IPS-20b (cell line): ENCODE measurements at regions not wholly inside any gene's neighbourhood (a gene's known extent, or its start where the extent isn't known, plus 50 kb on each side); places are given as distances from the start of the nearest gene placed in this dataset.

Experiments
- H3K27ac ChIP-seq: one replicate; pipeline ENCODE4 v1.5.1; 2013; ENCODE audit warnings: low read length
- H3K27me3 ChIP-seq: 2 replicates; pipeline ENCODE4 v1.6.1; 2013; ENCODE audit warnings: mild to moderate bottlenecking, low read length, inconsistent platforms; ENCODE audit not compliant: insufficient read depth
- H3K36me3 ChIP-seq: 2 replicates; pipeline ENCODE4 v1.6.1; 2013; ENCODE audit warnings: low read depth, mild to moderate bottlenecking, inconsistent platforms, low read length, moderate library complexity; ENCODE audit not compliant: insufficient read depth
- H3K4me1 ChIP-seq: 2 replicates; pipeline ENCODE4 v1.6.1; 2013; ENCODE audit warnings: mild to moderate bottlenecking, control low read depth, inconsistent platforms, low read length, moderate library complexity; ENCODE audit not compliant: insufficient read depth
- H3K4me3 ChIP-seq: 2 replicates; pipeline ENCODE4 v1.5.1; 2013; ENCODE audit warnings: mild to moderate bottlenecking, low read length, inconsistent platforms
- H3K9ac ChIP-seq: 2 replicates; pipeline ENCODE4 v1.6.1; 2013; ENCODE audit warnings: low read depth, mild to moderate bottlenecking, inconsistent platforms, low read length, moderate library complexity
- H3K9me3 ChIP-seq: 2 replicates; pipeline ENCODE4 v1.6.1; 2013; ENCODE audit warnings: mild to moderate bottlenecking, low read depth, low read length, inconsistent platforms; ENCODE audit not compliant: insufficient read depth

GRCh38 chr15:70407336-70407670 is 309.6 kb upstream of the TLE3 start:
- H3K4me3 ChIP-seq, result no peak overlapping the region
- peaks cover 6% of the 10 kb centered on the region for H3K9me3 ChIP-seq
- H3K9ac ChIP-seq, result no peak overlapping the region
- peaks cover 4% of the 10 kb centered on the region for H3K4me1 ChIP-seq
- no peaks in the 10 kb centered on the region for H3K27me3 ChIP-seq
- H3K36me3 ChIP-seq, result no peaks in the 10 kb centered on the region
- H3K27ac ChIP-seq, result no peak overlapping the region

DNA sequence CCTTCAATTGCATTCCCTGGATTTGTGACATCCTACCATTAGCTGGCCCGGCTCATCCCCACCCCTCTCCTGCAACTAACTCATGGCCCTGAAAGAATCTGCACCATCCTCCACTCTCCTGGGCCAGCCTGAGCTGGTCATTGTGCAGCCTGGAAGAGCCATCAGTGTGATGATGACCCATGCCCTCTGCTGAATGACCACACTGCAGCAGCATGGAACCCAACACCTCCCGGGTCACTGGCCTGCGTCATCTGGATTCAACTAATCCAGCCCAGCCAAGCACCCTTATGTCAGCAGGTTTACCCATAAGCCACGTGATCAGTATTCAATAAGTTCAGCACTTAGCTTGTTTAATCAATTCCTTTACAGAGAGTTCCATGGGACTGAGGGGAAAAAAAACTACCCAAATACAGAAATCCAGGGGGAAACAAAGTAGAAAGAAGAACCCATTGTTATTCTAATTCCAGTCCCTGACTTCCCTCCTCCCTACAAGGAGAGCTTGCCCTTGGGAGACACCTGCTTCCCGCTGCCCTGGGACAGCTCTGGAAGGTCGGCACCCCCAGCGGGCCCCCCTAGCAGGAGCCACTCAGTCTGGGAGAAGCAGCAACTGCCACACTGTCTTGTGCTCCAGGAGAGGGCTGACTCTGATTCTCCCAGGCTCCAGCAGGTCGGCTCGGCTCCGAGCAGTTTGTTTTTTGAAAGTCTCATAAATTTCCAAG is 309.1 kb upstream of the TLE3 start:
- peaks cover 6% of the 10 kb centered on the region for H3K9me3 ChIP-seq
- no peaks in the 10 kb centered on the region for H3K36me3 ChIP-seq
- peaks cover 4% of the 10 kb centered on the region for H3K4me1 ChIP-seq
- H3K27me3 ChIP-seq, result no peaks in the 10 kb centered on the region
- H3K27ac ChIP-seq, result no peak overlapping the region
- no peak overlapping the region for H3K9ac ChIP-seq
- H3K4me3 ChIP-seq, result no peak overlapping the region

- Histone ChIP-seq H3K36me3 (no peaks in the 10 kb centered on the region), H3K27me3 (no peaks in the 10 kb centered on the region), H3K9ac (no peak overlapping the region), H3K27ac (no peak overlapping the region), H3K4me3 (no peak overlapping the region), H3K9me3 (no peaks in the 10 kb centered on the region), H3K4me1 (peaks cover 7% of the 10 kb centered on the region; the same call in 1 of the 2 replicates)
These were observed 304.0 kb upstream of the TLE3 start for GRCh38 chr15:70401709-70402108.

- Histone ChIP-seq H3K27ac (no peak overlapping the region), H3K4me1 (peaks cover 7% of the 10 kb centered on the region; the same call in 1 of the 2 replicates), H3K36me3 (no peaks in the 10 kb centered on the region), H3K9me3 (no peaks in the 10 kb centered on the region), H3K27me3 (no peaks in the 10 kb centered on the region), H3K9ac (no peak overlapping the region), H3K4me3 (no peak overlapping the region)
These were observed 303.2 kb upstream of the TLE3 start for GRCh38 chr15:70400766-70401541.

DNA sequence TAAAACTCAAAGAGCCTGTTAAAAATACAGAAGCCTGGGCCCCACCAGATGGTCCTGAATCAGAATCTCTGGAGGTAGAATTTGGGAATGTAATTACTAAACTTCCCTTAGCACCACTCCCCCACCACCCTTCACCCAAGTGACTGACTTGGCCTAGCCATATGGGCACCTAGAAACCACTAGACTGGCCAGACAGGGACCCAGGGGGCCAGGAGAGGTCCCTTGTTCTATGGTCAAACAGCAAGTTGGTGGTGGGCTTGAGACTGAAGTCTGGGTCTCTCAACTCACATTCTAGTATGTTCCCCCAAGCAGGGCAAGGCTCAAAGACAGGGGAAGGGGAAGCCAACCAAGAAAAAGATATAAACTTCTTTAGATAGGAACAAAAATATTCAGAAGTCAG is 301.5 kb upstream of the TLE3 start:
- Histone ChIP-seq H3K9ac (no peak overlapping the region), H3K9me3 (no peaks in the 10 kb centered on the region), H3K27me3 (no peaks in the 10 kb centered on the region), H3K27ac (no peak overlapping the region), H3K4me3 (no peak overlapping the region), H3K36me3 (no peaks in the 10 kb centered on the region), H3K4me1 (peaks cover 7% of the 10 kb centered on the region; the same call in 1 of the 2 replicates)

DNA sequence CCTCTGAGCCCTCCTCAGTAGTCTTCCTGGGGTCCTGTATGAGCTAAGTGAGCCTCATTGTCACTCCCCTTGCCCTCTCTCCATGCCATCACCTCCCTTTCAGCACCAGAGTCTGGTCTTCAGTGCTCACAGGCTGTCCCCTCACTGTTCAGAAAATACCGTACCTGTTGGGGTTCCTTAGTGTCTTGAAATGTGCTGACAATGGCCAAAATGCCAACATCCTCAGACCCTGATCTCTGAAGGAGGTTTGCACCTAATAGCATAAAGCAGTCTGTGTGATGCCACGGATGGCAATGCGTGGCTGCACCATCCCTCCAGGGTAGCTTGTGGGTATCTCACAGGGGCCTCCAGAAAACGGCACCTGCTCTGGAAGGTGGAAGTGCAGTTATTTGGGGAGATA is 301.0 kb upstream of the TLE3 start:
- H3K9ac ChIP-seq, result no peak overlapping the region
- H3K4me3 ChIP-seq, result no peak overlapping the region
- no peak overlapping the region for H3K27ac ChIP-seq
- no peaks in the 10 kb centered on the region for H3K9me3 ChIP-seq
- no peaks in the 10 kb centered on the region for H3K27me3 ChIP-seq
- H3K4me1 ChIP-seq, result peaks cover 7% of the 10 kb centered on the region; the same call in 1 of the 2 replicates
- no peaks in the 10 kb centered on the region for H3K36me3 ChIP-seq

- Histone ChIP-seq H3K9me3 (no peaks in the 10 kb centered on the region), H3K9ac (no peak overlapping the region), H3K27ac (no peak overlapping the region), H3K4me1 (peaks cover 7% of the 10 kb centered on the region; the same call in 1 of the 2 replicates), H3K4me3 (no peak overlapping the region), H3K36me3 (no peaks in the 10 kb centered on the region), H3K27me3 (no peaks in the 10 kb centered on the region)
These were observed 299.1 kb upstream of the TLE3 start for GRCh38 chr15:70396807-70397206.

GRCh38 chr15:70395164-70395563 is 297.4 kb upstream of the TLE3 start:
- H3K27me3 ChIP-seq, result no peaks in the 10 kb centered on the region
- H3K9ac ChIP-seq, result no peak overlapping the region
- H3K36me3 ChIP-seq, result no peaks in the 10 kb centered on the region
- H3K4me1 ChIP-seq, result peaks cover 7% of the 10 kb centered on the region; the same call in 1 of the 2 replicates
- no peak overlapping the region for H3K27ac ChIP-seq
- no peak overlapping the region for H3K4me3 ChIP-seq
- no peaks in the 10 kb centered on the region; the same call in 1 of the 2 replicates for H3K9me3 ChIP-seq

- no peaks in the 10 kb centered on the region for H3K36me3 ChIP-seq
- no peak overlapping the region for H3K27ac ChIP-seq
- H3K9ac ChIP-seq, result no peak overlapping the region
- H3K9me3 ChIP-seq, result no peaks in the 10 kb centered on the region; the same call in 1 of the 2 replicates
- no peaks in the 10 kb centered on the region for H3K27me3 ChIP-seq
- no peak overlapping the region for H3K4me3 ChIP-seq
- no peaks in the 10 kb centered on the region for H3K4me1 ChIP-seq
These were observed 293.0 kb upstream of the TLE3 start for GRCh38 chr15:70390723-70391122.

GRCh38 chr15:70387993-70388392 is 290.3 kb upstream of the TLE3 start:
- Histone ChIP-seq H3K4me1 (no peaks in the 10 kb centered on the region), H3K27ac (no peak overlapping the region), H3K36me3 (no peaks in the 10 kb centered on the region), H3K27me3 (no peaks in the 10 kb centered on the region), H3K9ac (no peak overlapping the region), H3K4me3 (no peak overlapping the region), H3K9me3 (no peaks in the 10 kb centered on the region; the same call in 1 of the 2 replicates)

- H3K27ac ChIP-seq, result no peak overlapping the region
- H3K9me3 ChIP-seq, result peaks cover 2% of the 10 kb centered on the region; the same call in 1 of the 2 replicates
- H3K9ac ChIP-seq, result no peak overlapping the region
- no peaks in the 10 kb centered on the region for H3K27me3 ChIP-seq
- H3K4me1 ChIP-seq, result no peaks in the 10 kb centered on the region
- no peak overlapping the region for H3K4me3 ChIP-seq
- H3K36me3 ChIP-seq, result no peaks in the 10 kb centered on the region
These were observed 289.4 kb upstream of the TLE3 start for GRCh38 chr15:70387081-70387480.

DNA sequence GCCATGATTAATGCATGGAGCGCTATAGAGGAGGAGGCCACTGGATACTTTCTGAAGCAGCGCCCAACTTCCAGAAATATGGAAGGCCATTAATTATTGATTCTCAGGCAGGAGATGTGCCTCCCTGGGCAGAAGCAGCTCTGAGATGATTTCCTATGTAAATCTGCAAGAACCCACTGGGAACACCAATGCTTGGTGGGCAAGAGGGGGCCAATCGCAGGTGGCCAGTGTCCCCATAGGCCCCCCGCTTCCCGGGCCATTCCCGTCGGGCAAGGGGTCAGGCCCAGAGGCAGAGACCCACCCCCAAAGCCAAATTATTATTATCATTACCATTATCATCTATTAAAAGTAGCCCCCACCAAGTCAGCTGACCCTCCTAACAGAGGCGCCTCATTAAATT is 288.0 kb upstream of the TLE3 start:
- no peak overlapping the region for H3K27ac ChIP-seq

More for the DNA sequence above, 288.0 kb upstream of the TLE3 start:
- Histone ChIP-seq H3K4me1 (no peaks in the 10 kb centered on the region), H3K9me3 (peaks cover 7% of the 10 kb centered on the region; the same call in 1 of the 2 replicates), H3K27me3 (no peaks in the 10 kb centered on the region), H3K4me3 (no peak overlapping the region), H3K36me3 (no peaks in the 10 kb centered on the region), H3K9ac (no peak overlapping the region)
